ENCODE measurements at regions not wholly inside any gene's neighbourhood (a gene's known extent, or its start where the extent isn't known, plus 50 kb on each side); places are given as distances from the start of the nearest gene placed in this dataset.

GRCh38 chr7:26073041-26073440 lies 79.0 kb upstream of the NFE2L3 start:
- DNase-seq (ENCODE audit: low read depth in 2 of 2) = no peak
- H3K4me3 ChIP-seq (replicated peaks in 1 of 2; ENCODE audit: low read depth in 2 of 2, low read length in 2 of 2) = no peak overlapping the region
- TF ChIP-seq CTCF (IDR thresholded peaks at IDR 0.05; ENCODE audit: low read depth, low read length) = no peak

- TF ChIP-seq CTCF (IDR thresholded peaks at IDR 0.05; ENCODE audit: low read depth, low read length) = no peak
- no peak for DNase-seq (ENCODE audit: low read depth in 2 of 2)
- no peak overlapping the region for H3K4me3 ChIP-seq (replicated peaks in 1 of 2; ENCODE audit: low read depth in 2 of 2, low read length in 2 of 2)
Measured at GRCh38 chr7:26074919-26075318, 77.1 kb upstream of the NFE2L3 start.

GRCh38 chr7:26076691-26077090 lies 75.3 kb upstream of the NFE2L3 start:
- no peak for TF ChIP-seq CTCF (IDR thresholded peaks at IDR 0.05; ENCODE audit: low read depth, low read length)
- no peak overlapping the region for H3K4me3 ChIP-seq (replicated peaks in 1 of 2; ENCODE audit: low read depth in 2 of 2, low read length in 2 of 2)
- no peak for DNase-seq (ENCODE audit: low read depth in 2 of 2)

- peak; percentile 10 to 24 for DNase-seq (ENCODE audit: low read depth in 2 of 2)
- H3K4me3 ChIP-seq (replicated peaks in 1 of 2; ENCODE audit: low read depth in 2 of 2, low read length in 2 of 2) = no peak overlapping the region
- peak; percentile 14 for TF ChIP-seq CTCF (IDR thresholded peaks at IDR 0.05; ENCODE audit: low read depth, low read length)
Measured at GRCh38 chr7:26078437-26079336, 73.3 kb upstream of the NFE2L3 start.

GRCh38 chr7:26081638-26082037 lies 70.4 kb upstream of the NFE2L3 start:
- TF ChIP-seq CTCF (IDR thresholded peaks at IDR 0.05; ENCODE audit: low read depth, low read length) = no peak
- no peak for DNase-seq (ENCODE audit: low read depth in 2 of 2)
- no peak overlapping the region for H3K4me3 ChIP-seq (replicated peaks in 1 of 2; ENCODE audit: low read depth in 2 of 2, low read length in 2 of 2)

- no peak overlapping the region for H3K4me3 ChIP-seq (replicated peaks in 1 of 2; ENCODE audit: low read depth in 2 of 2, low read length in 2 of 2)
- DNase-seq (ENCODE audit: low read depth in 2 of 2) = peak in 1 of 2 donors; percentile 6
- TF ChIP-seq CTCF (IDR thresholded peaks at IDR 0.05; ENCODE audit: low read depth, low read length) = no peak
Measured at GRCh38 chr7:26083113-26083512, 68.9 kb upstream of the NFE2L3 start.
